ENCODE measurements at regions not wholly inside any gene's neighbourhood (a gene's known extent, or its start where the extent isn't known, plus 50 kb on each side); places are given as distances from the start of the nearest gene placed in this dataset.

- no peak for TF ChIP-seq CTCF (IDR thresholded peaks at IDR 0.05)
- no peak for TF ChIP-seq POLR2AphosphoS5 (IDR thresholded peaks at IDR 0.05)
- TF ChIP-seq EP300 (IDR thresholded peaks at IDR 0.05; ENCODE audit: low read depth): no peak
- TF ChIP-seq POLR2A (IDR thresholded peaks at IDR 0.05): no peak
These were observed 210.0 kb upstream of the AGTR2 start for GRCh38 chrX:115960440-115961084.

All from transverse colon (tissue), 4 donors.